ENCODE measurements at regions not wholly inside any gene's neighbourhood (a gene's known extent, or its start where the extent isn't known, plus 50 kb on each side); places are given as distances from the start of the nearest gene placed in this dataset.
"Not testable (repeated sequence)": the region's sequence is repeated elsewhere in the genome, so short reads cannot be mapped to it uniquely, and the experiment has no call there.

- DNase-seq = no peak
Observed at GRCh38 chr4:124872659-124873058, 160.1 kb upstream of the ANKRD50 start.

- no peak for DNase-seq
Observed at GRCh38 chr4:124869961-124870495, 157.5 kb upstream of the ANKRD50 start.

DNA sequence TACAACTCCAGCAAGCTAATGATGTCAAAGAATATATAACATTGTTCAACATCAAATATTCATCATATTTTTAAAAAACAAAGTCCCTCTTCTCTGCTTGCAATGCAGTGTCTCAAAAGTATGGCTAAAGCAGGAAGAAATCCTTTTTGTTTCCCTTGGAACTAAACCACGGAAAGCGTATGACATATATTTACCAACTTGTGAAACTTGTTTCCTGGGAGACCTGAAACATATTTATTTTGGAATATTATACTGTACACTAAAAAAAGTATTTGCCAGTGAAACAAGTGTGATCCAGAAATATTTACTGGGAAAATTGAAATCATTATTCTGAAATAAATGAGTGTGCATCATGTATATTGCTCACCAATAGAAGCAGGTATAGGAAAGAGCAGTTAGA lies 156.0 kb upstream of the ANKRD50 start:
- DNase-seq = no peak

DNA sequence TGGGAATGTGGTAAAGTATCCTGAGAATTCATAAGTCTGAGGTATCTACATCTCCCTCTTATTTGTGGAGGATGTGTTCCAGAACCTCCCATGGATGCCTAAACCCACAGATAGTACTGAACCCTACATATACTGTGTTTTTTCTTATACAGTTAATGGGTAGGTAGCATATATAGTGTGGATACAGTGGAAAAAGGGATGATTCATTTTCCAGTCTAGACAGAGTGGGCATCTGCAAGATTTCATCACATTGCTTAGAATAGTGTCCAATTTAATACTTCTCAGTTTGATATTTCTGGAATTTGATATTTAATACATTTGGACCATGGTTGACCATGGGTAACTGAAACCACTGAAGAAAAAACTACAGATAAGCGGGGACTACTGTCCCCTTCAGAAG lies 155.0 kb upstream of the ANKRD50 start:
- no peak for DNase-seq

- no peak for DNase-seq
Observed at GRCh38 chr4:124866301-124866700, 153.8 kb upstream of the ANKRD50 start.

DNA sequence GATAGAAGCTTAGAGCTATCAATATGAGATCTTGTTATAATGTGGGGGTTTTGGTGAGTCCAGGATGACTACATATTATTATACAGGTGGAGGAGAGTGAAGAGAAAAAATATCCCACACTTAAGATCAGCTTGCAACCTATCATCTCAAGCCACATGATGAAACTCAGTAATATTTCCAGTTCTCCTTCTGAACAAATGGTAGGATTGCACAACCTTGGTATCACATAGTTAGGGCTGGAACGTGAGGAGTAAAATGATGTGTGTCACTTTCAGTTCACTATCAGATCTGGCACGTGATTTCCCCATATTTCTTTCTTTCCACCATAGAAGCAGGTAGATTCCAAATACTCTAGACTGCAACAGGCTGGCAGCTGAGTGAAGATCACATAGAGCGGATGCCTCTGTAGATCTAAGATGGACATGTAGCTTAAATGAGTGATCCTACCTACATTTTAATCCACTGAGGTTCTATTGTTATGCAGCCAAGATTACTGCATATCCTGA lies 150.6 kb upstream of the ANKRD50 start:
- DNase-seq = no peak

DNA sequence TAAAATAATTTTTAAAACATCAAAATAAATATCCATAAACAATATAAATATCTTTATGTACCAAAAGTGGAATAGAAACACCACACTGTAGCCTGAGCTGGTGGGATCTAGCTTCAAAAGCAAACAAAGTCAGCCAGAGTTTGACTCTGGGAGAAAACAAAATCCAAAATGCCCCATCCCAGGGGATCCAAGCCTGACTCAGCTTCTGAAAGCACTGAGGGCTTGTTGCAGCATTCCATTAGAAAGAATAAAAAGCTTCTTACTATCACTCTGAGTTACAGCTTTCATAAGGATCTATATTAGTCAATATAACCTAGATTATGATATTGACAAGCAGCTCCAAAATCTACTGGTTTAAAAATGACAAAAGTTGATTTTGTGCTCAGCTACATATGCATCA lies 149.7 kb upstream of the ANKRD50 start:
- DNase-seq = no peak

DNA sequence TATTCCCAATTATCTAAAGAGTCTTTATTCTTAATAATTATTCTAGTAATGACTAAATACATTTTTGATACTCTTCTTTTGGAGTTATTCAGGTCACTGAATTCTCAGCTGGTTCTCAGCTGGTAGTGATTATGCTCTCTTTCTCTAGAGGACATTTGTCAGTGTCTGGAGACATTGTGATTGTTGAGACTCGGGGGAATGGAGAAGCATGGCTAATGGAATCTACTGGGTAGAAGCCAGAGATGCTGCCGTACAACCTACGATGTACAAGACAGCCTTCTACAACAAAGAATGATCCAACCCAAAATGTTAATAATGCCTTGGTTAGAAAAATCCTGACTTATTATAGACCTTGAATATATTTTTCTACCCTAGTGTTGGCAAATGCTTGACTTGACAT lies 149.2 kb upstream of the ANKRD50 start:
- no peak for DNase-seq

GRCh38 chr4:124854968-124855367 lies 142.4 kb upstream of the ANKRD50 start:
- DNase-seq = no peak

DNA sequence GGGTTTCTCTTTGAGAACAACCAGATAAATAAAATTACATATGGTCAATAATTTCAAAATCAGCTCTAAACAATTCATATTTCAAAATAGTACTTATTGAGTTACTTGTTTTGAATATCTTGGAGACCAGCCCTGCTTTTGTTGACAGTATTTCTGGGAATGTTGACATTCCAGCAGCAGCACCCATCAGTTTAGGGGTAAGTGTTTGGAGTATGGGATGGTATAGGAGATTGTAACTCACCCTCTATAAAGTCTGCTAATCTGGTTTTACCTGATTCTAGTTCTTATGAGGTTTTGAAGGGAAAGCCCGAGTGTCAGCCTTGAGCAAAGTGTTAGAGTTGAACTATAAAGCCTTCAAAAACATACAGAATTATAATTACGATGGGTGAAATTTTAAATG lies 139.2 kb upstream of the ANKRD50 start:
- no peak for DNase-seq

- no peak for DNase-seq
Observed at GRCh38 chr4:124846306-124846705, 133.8 kb upstream of the ANKRD50 start.

DNA sequence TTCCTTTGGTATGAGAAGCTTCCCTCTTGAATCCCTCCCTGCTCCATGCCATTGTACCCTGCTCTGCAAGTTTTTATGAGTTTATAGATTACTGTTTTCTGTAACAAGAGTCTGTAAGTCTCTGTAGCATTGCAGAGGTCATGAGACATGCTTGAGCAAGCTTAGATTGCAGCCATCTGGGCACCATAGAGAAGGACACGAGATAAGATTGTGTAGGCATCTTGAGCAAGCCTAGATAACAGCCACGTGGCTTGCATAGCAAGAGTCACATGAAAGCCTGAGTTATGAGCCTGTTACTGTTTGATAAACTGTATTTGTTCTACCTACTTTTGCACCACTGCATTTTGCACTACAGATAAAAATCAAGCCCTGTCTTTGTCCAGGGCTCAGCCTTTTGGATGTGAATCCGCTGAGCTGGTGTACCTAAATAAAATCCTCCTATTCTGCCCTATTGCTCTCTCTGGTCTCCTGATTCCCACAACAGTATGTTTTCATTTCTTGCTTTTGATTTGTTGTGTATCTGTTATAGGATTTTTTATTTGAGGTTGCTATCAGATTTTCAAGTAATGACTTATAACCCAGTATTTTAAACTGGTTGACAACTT lies 127.4 kb upstream of the ANKRD50 start:
- DNase-seq = no peak

DNA sequence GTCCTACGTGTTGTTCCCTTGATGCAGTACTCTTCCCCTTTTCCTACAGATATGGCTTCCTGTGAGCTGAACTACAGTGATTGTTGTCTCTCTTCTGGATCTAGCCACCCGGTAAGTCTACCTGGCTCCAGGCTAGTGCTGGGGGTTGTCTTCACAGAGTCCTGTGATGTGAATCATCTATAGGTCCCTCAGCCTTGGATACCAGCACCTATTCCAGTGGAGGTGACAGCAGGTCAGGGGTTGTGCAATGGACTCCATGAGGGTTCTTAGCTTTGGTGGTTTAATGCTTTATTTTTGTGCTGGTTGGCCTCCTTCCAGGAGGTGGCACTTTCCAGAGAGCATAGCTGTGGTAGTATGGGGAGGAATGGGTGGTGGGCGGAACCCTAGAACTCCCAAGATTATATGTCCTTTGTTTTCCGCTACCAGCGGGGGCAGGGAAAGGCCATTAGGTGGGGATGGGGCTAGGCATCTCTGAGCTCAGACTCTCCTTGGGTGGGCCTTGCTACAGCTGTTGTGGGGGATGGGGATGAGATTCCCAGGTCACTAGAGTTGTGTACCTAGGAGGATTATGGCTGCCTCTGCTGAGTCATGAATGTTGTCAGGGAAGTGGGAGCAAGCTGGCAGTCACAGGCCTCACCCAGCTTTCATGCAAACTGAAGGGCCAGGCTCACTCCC lies 121.4 kb upstream of the ANKRD50 start:
- no peak for DNase-seq

GRCh38 chr4:124828382-124828781 lies 115.8 kb upstream of the ANKRD50 start:
- DNase-seq = no peak

- no peak for DNase-seq
Observed at GRCh38 chr4:124817531-124817930, 105.0 kb upstream of the ANKRD50 start.

- DNase-seq = not testable (repeated sequence)
Observed at GRCh38 chr4:124812203-124812602, 99.7 kb upstream of the ANKRD50 start.

DNA sequence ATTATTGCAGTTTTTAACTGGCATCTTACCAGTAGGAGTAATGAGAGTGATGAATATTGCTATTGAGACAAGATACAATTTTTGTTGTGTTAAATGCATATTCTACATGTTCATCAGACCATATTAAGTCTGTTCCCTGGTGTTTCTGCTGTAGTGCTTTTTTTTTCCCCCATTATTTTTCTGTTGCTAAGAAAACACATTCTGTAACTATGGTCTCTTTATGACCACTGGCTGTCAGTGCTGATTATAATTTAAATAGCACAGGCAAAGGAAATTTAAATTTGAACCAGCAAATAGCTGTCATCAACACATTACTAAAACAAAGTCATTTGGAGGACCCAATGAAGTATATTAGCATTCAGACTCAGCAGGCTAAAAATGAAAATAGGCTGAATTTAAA lies 98.3 kb upstream of the ANKRD50 start:
- no peak for DNase-seq

DNA sequence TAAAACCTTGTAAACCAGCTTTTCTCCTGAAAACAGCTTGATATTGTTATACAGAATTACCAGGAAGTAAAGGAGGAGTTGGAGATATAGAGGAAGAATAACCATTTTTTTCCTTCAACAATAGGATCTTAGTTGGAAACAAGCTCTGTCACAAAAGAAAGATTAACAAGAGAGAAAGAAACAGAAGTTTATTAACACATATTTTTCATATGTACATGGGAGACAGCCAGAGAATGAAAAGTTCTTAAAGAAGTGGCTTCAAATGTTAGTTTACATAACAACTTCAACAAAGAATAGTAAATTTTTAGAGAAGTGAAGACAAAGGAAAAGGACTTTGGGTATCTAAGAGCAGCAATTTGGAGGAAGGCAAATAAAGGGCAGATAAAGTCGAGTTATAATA lies 94.9 kb upstream of the ANKRD50 start:
- no peak for DNase-seq

GRCh38 chr4:124806403-124806802 lies 93.9 kb upstream of the ANKRD50 start:
- DNase-seq = no peak

DNA sequence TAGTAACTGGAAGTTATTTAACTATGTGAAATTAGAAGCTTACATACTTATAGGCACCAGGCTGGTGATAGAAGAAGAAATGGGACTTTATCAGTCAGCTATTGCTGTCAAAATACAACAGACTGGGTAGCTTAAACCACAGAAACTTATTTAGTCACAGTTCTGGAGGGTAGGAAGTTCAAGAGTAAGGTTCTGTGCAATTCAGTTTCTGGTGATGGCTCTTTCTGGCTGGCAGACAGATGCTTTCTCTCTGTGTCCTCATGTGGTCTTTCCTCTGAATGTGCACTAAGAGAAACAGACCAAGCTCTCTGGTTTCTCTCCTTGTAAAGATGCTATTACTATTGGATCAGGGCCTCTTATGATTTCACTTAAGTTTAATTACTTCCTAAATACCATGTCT lies 92.1 kb upstream of the ANKRD50 start:
- DNase-seq = no peak

DNA sequence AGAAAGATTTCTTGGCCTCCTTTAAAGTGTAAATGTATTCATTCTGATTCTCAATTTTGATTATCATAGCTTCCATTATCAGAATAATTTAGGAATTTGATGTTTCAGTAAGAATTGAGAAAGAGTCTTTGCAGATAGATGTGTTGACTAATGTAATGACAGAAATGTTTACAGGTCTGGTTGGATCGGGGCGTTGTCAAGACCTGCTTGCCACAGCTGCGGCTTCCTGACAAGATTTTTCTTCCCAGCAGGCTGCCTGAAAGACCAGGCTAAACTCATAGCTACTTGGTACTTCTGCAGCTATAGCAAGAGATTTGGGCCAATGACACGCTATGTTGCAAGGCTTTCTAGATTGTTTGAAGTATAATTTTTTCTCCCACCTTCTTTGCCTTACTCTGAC lies 91.5 kb upstream of the ANKRD50 start:
- no peak for DNase-seq

GRCh38 chr4:124803641-124804040 lies 91.1 kb upstream of the ANKRD50 start:
- no peak for DNase-seq

DNA sequence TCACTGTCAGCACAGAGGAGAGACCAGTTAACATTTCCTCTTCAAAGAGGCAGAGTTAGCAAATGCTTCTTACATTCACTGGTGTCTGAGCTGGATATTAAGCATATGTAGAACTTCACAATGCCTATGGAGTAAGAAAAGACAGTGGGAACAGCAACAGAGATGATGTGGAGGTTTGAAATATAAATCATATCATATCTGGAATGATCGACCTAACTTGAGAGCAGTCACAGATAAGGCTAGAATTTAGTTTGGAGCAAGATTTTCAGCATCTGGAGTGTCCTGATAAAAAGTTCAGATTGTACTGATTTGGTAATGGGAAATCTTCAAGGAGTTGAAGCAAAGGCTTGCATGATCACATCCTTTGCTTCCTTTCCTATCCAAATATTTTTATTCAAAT lies 90.5 kb upstream of the ANKRD50 start:
- DNase-seq = no peak

- no peak for DNase-seq
Observed at GRCh38 chr4:124797223-124797622, 84.7 kb upstream of the ANKRD50 start.

- DNase-seq = peak; percentile 64
Observed at GRCh38 chr4:124790471-124790870, 77.9 kb upstream of the ANKRD50 start.

Measured in NCI-H1048 (cell line).